DOHH2 (cell line): ENCODE measurements at regions not wholly inside any gene's neighbourhood (a gene's known extent, or its start where the extent isn't known, plus 50 kb on each side); places are given as distances from the start of the nearest gene placed in this dataset.
"Not testable (repeated sequence)": the region's sequence is repeated elsewhere in the genome, so short reads cannot be mapped to it uniquely, and the experiment has no call there.

Experiments used
- H3F3A ChIP-seq: fragments of 200-600 bp; sonication (generic), shearing (Covaris generic); 2 replicates; pipeline ENCODE4 v1.6.0; 2016; ENCODE audit warnings: antibody characterized with exemption, mild to moderate bottlenecking; ENCODE audit not compliant: control insufficient read depth, insufficient read depth
- H3K27ac ChIP-seq: fragments of 200-600 bp; sonication (generic); 2 replicates; pipeline ENCODE4 v1.5.1; 2014; ENCODE audit warnings: low read depth, mild to moderate bottlenecking, low read length, moderate library complexity
- H3K27me3 ChIP-seq: fragments of 200-600 bp; sonication (generic); 2 replicates; pipeline ENCODE4 v1.6.1; 2014; ENCODE audit warnings: mild to moderate bottlenecking, low read length, mixed read lengths; ENCODE audit not compliant: control insufficient read depth
- H3K36me3 ChIP-seq: fragments of 200-600 bp; sonication (generic); 2 replicates; pipeline ENCODE4 v1.6.1; 2014; ENCODE audit warnings: mild to moderate bottlenecking, low read length, moderate library complexity, mixed read lengths; ENCODE audit not compliant: control insufficient read depth
- H3K4me1 ChIP-seq: fragments of 200-600 bp; sonication (generic); 2 replicates; pipeline ENCODE4 v1.6.1; 2014; ENCODE audit warnings: mild to moderate bottlenecking, low read length, mixed read lengths; ENCODE audit not compliant: control insufficient read depth
- H3K4me2 ChIP-seq: fragments of 200-600 bp; sonication (generic); 2 replicates; pipeline ENCODE4 v1.6.0; 2014; ENCODE audit warnings: mild to moderate bottlenecking, low read length, moderate library complexity
- H3K4me3 ChIP-seq: fragments of 200-600 bp; sonication (generic); 2 replicates; pipeline ENCODE4 v1.5.1; 2014; ENCODE audit warnings: mild to moderate bottlenecking, low read length, mixed read lengths
- H3K79me2 ChIP-seq: fragments of 200-600 bp; sonication (generic); 2 replicates; pipeline ENCODE4 v1.6.1; 2014; ENCODE audit warnings: mild to moderate bottlenecking, low read length, mixed read lengths; ENCODE audit not compliant: control insufficient read depth
- H3K9me2 ChIP-seq: fragments of 200-600 bp; sonication (generic); replicated peaks from 2 replicates; pipeline ENCODE4 v1.6.1; 2014; ENCODE audit warnings: mild to moderate bottlenecking, low read length, mixed read lengths; ENCODE audit not compliant: control insufficient read depth
- H3K9me3 ChIP-seq: fragments of 200-600 bp; sonication (generic); 2 replicates; pipeline ENCODE4 v1.6.1; 2014; ENCODE audit warnings: antibody characterized with exemption, low read length, mixed read lengths; ENCODE audit not compliant: control insufficient read depth, insufficient read depth
- H4K20me1 ChIP-seq: fragments of 200-600 bp; sonication (generic); 2 replicates; pipeline ENCODE4 v1.6.0; 2014; ENCODE audit warnings: low read depth, mild to moderate bottlenecking, antibody characterized with exemption, low read length, moderate library complexity; ENCODE audit not compliant: control insufficient read depth, insufficient read depth
- CTCF ChIP-seq: fragments of 200-600 bp; sonication (generic); IDR thresholded peaks from one replicate; pipeline ENCODE4 v1.5.1; 2014; ENCODE audit warnings: antibody characterized with exemption, mild to moderate bottlenecking, low read depth, low read length; ENCODE audit not compliant: poor library complexity, severe bottlenecking
- EZH2phosphoT487 ChIP-seq: fragments of 200-600 bp; sonication (generic); IDR thresholded peaks from 2 replicates; pipeline ENCODE4 v1.6.1; 2017; ENCODE audit warnings: borderline replicate concordance, mild to moderate bottlenecking, antibody characterized with exemption, low read length, moderate library complexity, mixed read lengths

- no peak overlapping the region for H3K4me2 ChIP-seq
- H3K27me3 ChIP-seq = no peaks in the 10 kb centered on the region
- no peaks in the 10 kb centered on the region for H3F3A ChIP-seq
Measured at GRCh38 chr16:29306201-29306600, 100.3 kb downstream of the NPIPB11 start.

GRCh38 chr16:29305018-29305417 lies 101.5 kb downstream of the NPIPB11 start:
- H3K4me3 ChIP-seq, H3K9me3 ChIP-seq, H3K4me1 ChIP-seq, H3K27me3 ChIP-seq, H3K79me2 ChIP-seq, H3F3A ChIP-seq, H3K36me3 ChIP-seq, H4K20me1 ChIP-seq, H3K9me2 ChIP-seq, H3K4me2 ChIP-seq, H3K27ac ChIP-seq: not testable (repeated sequence)

More at GRCh38 chr16:29306201-29306600, 100.3 kb downstream of the NPIPB11 start:
- Histone ChIP-seq H3K79me2 (no peaks in the 10 kb centered on the region), H3K27ac (no peak overlapping the region), H3K4me3 (no peak overlapping the region), H3K9me2 (no peaks in the 10 kb centered on the region), H3K36me3 (no peaks in the 10 kb centered on the region), H3K9me3 (no peaks in the 10 kb centered on the region), H3K4me1 (no peaks in the 10 kb centered on the region), H4K20me1 (no peaks in the 10 kb centered on the region)
- TF ChIP-seq EZH2phosphoT487 (no peak), CTCF (no peak)

- Histone ChIP-seq H3K27ac (no peak overlapping the region), H3F3A (no peaks in the 10 kb centered on the region), H3K4me3 (no peak overlapping the region), H3K79me2 (no peaks in the 10 kb centered on the region), H3K9me3 (no peaks in the 10 kb centered on the region), H3K4me1 (no peaks in the 10 kb centered on the region), H3K27me3 (no peaks in the 10 kb centered on the region), H3K4me2 (no peak overlapping the region), H3K9me2 (no peaks in the 10 kb centered on the region), H4K20me1 (no peaks in the 10 kb centered on the region), H3K36me3 (no peaks in the 10 kb centered on the region)
- TF ChIP-seq EZH2phosphoT487 = no peak
- no peak for TF ChIP-seq CTCF
Measured at GRCh38 chr16:29304251-29304650, 102.3 kb downstream of the NPIPB11 start.

GRCh38 chr16:29303520-29303919 lies 103.0 kb downstream of the NPIPB11 start:
- Histone ChIP-seq H3K4me3 (no peak overlapping the region), H3K79me2 (no peaks in the 10 kb centered on the region), H3K4me1 (no peaks in the 10 kb centered on the region), H3K36me3 (no peaks in the 10 kb centered on the region), H4K20me1 (no peaks in the 10 kb centered on the region), H3K9me2 (no peaks in the 10 kb centered on the region), H3K4me2 (no peak overlapping the region), H3F3A (no peaks in the 10 kb centered on the region), H3K27me3 (no peaks in the 10 kb centered on the region), H3K27ac (no peak overlapping the region), H3K9me3 (no peaks in the 10 kb centered on the region)
- TF ChIP-seq EZH2phosphoT487 = no peak
- TF ChIP-seq CTCF = no peak
